ENCODE measurements at regions not wholly inside any gene's neighbourhood (a gene's known extent, or its start where the extent isn't known, plus 50 kb on each side); places are given as distances from the start of the nearest gene placed in this dataset.

DNA sequence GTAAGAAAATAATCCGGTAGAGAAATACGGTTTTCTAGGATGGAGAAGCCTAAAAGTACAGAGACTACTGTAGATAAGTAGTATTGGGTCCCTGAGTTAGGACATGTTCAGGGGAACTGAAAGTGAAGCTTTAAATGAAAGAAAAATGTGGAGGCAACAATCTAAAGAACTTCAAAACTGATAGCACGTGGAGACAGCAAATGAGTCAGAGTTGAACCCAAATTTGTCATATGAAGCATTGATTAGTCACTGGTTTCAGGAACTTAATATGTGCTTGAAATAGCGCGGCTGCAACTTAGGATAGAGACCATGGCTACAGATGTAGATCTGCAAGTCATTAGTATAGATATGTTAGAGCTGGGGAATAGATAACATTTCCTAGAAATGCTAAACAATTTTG lies 1138.6 kb upstream of the SORCS1 start:
- TF ChIP-seq EZH2phosphoT487 (IDR thresholded peaks at IDR 0.05; ENCODE audit: insufficient read depth, low read depth) (no peak), EZH2 (IDR thresholded peaks at IDR 0.05; ENCODE audit: insufficient read depth, poor library complexity, severe bottlenecking) (no peak)

Data from GM23248 (cell line).